H9 (cell line): ENCODE measurements at regions not wholly inside any gene's neighbourhood (a gene's known extent, or its start where the extent isn't known, plus 50 kb on each side); places are given as distances from the start of the nearest gene placed in this dataset.

ENCODE experiments used
- DNase-seq: peaks from one replicate; pipeline ENCODE4 v3.0.0-alpha.2; 2017
- H2AFZ ChIP-seq: one replicate; pipeline ENCODE4 v1.6.1; 2013; ENCODE audit warnings: mild to moderate bottlenecking, low read length, control low read depth, moderate library complexity
- H2AK5ac ChIP-seq: 2 replicates; pipeline ENCODE4 v1.6.1; 2013; ENCODE audit warnings: low read length, control low read depth, mixed read lengths; ENCODE audit not compliant: insufficient read length
- H2BK120ac ChIP-seq: one replicate; pipeline ENCODE4 v1.6.1; 2013; ENCODE audit warnings: low read depth, mild to moderate bottlenecking, low read length, control low read depth, inconsistent platforms; ENCODE audit not compliant: poor library complexity, severe bottlenecking
- H2BK12ac ChIP-seq: 2 replicates; pipeline ENCODE4 v1.6.1; 2013; ENCODE audit warnings: low read length, control low read depth, mixed read lengths, low read depth; ENCODE audit not compliant: insufficient read length
- H2BK15ac ChIP-seq: 2 replicates; pipeline ENCODE4 v1.6.1; 2013; ENCODE audit warnings: low read depth, low read length, control low read depth
- H2BK20ac ChIP-seq: one replicate; pipeline ENCODE4 v1.6.1; 2013; ENCODE audit warnings: low read depth, mild to moderate bottlenecking, low read length, control low read depth, inconsistent platforms; ENCODE audit not compliant: poor library complexity, severe bottlenecking
- H2BK5ac ChIP-seq: 2 replicates; pipeline ENCODE4 v1.6.1; 2013; ENCODE audit warnings: low read length, control low read depth, mixed read lengths; ENCODE audit not compliant: insufficient read length
- H3K14ac ChIP-seq: 2 replicates; pipeline ENCODE4 v1.6.1; 2013; ENCODE audit warnings: low read length, control low read depth; ENCODE audit not compliant: insufficient read depth
- H3K18ac ChIP-seq: 2 replicates; pipeline ENCODE4 v1.6.1; 2013; ENCODE audit warnings: low read depth, mild to moderate bottlenecking, mixed read lengths, low read length, control low read depth; ENCODE audit not compliant: insufficient read length
- H3K23ac ChIP-seq: 2 replicates; pipeline ENCODE4 v1.6.1; 2013; ENCODE audit warnings: low read length, control low read depth, mixed read lengths, low read depth; ENCODE audit not compliant: insufficient read length
- H3K23me2 ChIP-seq: 2 replicates; pipeline ENCODE4 v1.6.1; 2013; ENCODE audit warnings: low read depth, mild to moderate bottlenecking, mixed read lengths, low read length, control low read depth; ENCODE audit not compliant: insufficient read length, poor library complexity, severe bottlenecking
- H3K27ac ChIP-seq: 2 replicates; pipeline ENCODE4 v1.5.1; 2013; ENCODE audit warnings: low read length, control low read depth, mixed read lengths, low read depth; ENCODE audit not compliant: insufficient read length
- H3K27me3 ChIP-seq: 2 replicates; pipeline ENCODE4 v1.6.1; 2013; ENCODE audit warnings: low read length, control low read depth, inconsistent platforms; ENCODE audit not compliant: insufficient read depth
- H3K4ac ChIP-seq: 2 replicates; pipeline ENCODE4 v1.6.1; 2013; ENCODE audit warnings: low read depth, mild to moderate bottlenecking, control low read depth, inconsistent platforms, low read length, moderate library complexity
- H3K4me1 ChIP-seq: 2 replicates; pipeline ENCODE4 v1.6.1; 2013; ENCODE audit warnings: low read length, control low read depth, inconsistent platforms; ENCODE audit not compliant: insufficient read depth
- H3K4me2 ChIP-seq: 2 replicates; pipeline ENCODE4 v1.6.1; 2013; ENCODE audit warnings: low read length, control low read depth, mixed read lengths; ENCODE audit not compliant: insufficient read length, insufficient read depth
- H3K56ac ChIP-seq: 2 replicates; pipeline ENCODE4 v1.6.1; 2013; ENCODE audit warnings: low read depth, mild to moderate bottlenecking, mixed read lengths, low read length, control low read depth; ENCODE audit not compliant: insufficient read length
- H3K79me1 ChIP-seq: 2 replicates; pipeline ENCODE4 v1.6.1; 2013; ENCODE audit warnings: low read depth, mild to moderate bottlenecking, moderate library complexity, low read length, control low read depth, inconsistent platforms; ENCODE audit not compliant: insufficient read depth, poor library complexity, severe bottlenecking
- H3K79me2 ChIP-seq: 2 replicates; pipeline ENCODE4 v1.6.1; 2013; ENCODE audit warnings: low read length, control low read depth, inconsistent platforms; ENCODE audit not compliant: insufficient read depth
- H3K9ac ChIP-seq: 2 replicates; pipeline ENCODE4 v1.6.1; 2013; ENCODE audit warnings: low read length, control low read depth, mixed read lengths; ENCODE audit not compliant: insufficient read length; ENCODE audit errors: extremely low read depth
- H3K9me3 ChIP-seq: one replicate; pipeline ENCODE4 v1.6.1; 2013; ENCODE audit warnings: low read depth, low read length, inconsistent platforms; ENCODE audit not compliant: control insufficient read depth
- H3T11ph ChIP-seq: one replicate; pipeline ENCODE4 v1.6.1; 2013; ENCODE audit warnings: mild to moderate bottlenecking, low read length, control low read depth, inconsistent platforms
- H4K20me1 ChIP-seq: one replicate; pipeline ENCODE4 v1.6.1; 2013; ENCODE audit not compliant: control insufficient read depth, insufficient read length, insufficient read depth
- H4K5ac ChIP-seq: 2 replicates; pipeline ENCODE4 v1.6.1; 2013; ENCODE audit warnings: low read depth, mild to moderate bottlenecking, mixed read lengths, low read length, control low read depth; ENCODE audit not compliant: insufficient read length
- H4K8ac ChIP-seq: replicated peaks from 2 replicates; pipeline ENCODE4 v1.6.1; 2013; ENCODE audit warnings: low read length, control low read depth, mixed read lengths, low read depth; ENCODE audit not compliant: insufficient read length
- H4K91ac ChIP-seq: 2 replicates; pipeline ENCODE4 v1.6.1; 2013; ENCODE audit warnings: low read depth, mild to moderate bottlenecking, moderate library complexity, mixed read lengths, low read length, control low read depth; ENCODE audit not compliant: insufficient read length
- H3K27ac Mint-ChIP-seq, 3 experiments: 2 replicates in 2 of 3; 3 replicates in 1 of 3; pipeline ENCODE4 v1.8.0; 2020 to 2021; ENCODE audit warnings: mixed read lengths in 3 of 3, mild to moderate bottlenecking in 1 of 3, moderate library complexity in 1 of 3
- H3K27me3 Mint-ChIP-seq: 2 replicates; pipeline ENCODE4 v1.8.0; 2021; ENCODE audit warnings: low read depth, mild to moderate bottlenecking, moderate library complexity, mixed read lengths
- H3K36me3 Mint-ChIP-seq, 3 experiments: 2 replicates in 2 of 3; 3 replicates in 1 of 3; pipeline ENCODE4 v1.8.0; 2020 to 2021; ENCODE audit warnings: low read depth in 3 of 3, mixed read lengths in 3 of 3; ENCODE audit not compliant: insufficient read depth in 1 of 3
- H3K4me1 Mint-ChIP-seq, 2 experiments: 2 replicates each; pipeline ENCODE4 v1.8.0; 2020; ENCODE audit warnings: mixed read lengths in 2 of 2
- H3K4me3 Mint-ChIP-seq, 2 experiments: 2 replicates in 1 of 2; 3 replicates in 1 of 2; pipeline ENCODE4 v1.8.0; 2020 to 2021; ENCODE audit warnings: mild to moderate bottlenecking in 2 of 2, mixed read lengths in 2 of 2, moderate library complexity in 1 of 2
- H3K9me3 Mint-ChIP-seq, 2 experiments: 2 replicates in 1 of 2; 3 replicates in 1 of 2; pipeline ENCODE4 v1.8.0; 2020; ENCODE audit warnings: mild to moderate bottlenecking in 2 of 2, mixed read lengths in 2 of 2, moderate library complexity in 1 of 2
- WGBS: extraction: QIAGEN DNeasy Blood & Tissue Kit; methylation state at CpG from one replicate; pipeline ENCODE4 v1.1.7; 2013; ENCODE audit warnings: missing lambda C conversion rate, low lambda C conversion rate, mixed read lengths; ENCODE audit not compliant: insufficient read length; ENCODE audit errors: extremely low coverage; 5-methylcytosine and 5-hydroxymethylcytosine counted together
- TF ChIP-seq, protein P1 (sequence below): fragments of 200-600 bp; sonication (generic); conservative IDR thresholded peaks from 3 replicates; pipeline ENCODE4 v1.8.0; 2021; ENCODE audit warnings: antibody characterized with exemption, mild to moderate bottlenecking

DNA sequence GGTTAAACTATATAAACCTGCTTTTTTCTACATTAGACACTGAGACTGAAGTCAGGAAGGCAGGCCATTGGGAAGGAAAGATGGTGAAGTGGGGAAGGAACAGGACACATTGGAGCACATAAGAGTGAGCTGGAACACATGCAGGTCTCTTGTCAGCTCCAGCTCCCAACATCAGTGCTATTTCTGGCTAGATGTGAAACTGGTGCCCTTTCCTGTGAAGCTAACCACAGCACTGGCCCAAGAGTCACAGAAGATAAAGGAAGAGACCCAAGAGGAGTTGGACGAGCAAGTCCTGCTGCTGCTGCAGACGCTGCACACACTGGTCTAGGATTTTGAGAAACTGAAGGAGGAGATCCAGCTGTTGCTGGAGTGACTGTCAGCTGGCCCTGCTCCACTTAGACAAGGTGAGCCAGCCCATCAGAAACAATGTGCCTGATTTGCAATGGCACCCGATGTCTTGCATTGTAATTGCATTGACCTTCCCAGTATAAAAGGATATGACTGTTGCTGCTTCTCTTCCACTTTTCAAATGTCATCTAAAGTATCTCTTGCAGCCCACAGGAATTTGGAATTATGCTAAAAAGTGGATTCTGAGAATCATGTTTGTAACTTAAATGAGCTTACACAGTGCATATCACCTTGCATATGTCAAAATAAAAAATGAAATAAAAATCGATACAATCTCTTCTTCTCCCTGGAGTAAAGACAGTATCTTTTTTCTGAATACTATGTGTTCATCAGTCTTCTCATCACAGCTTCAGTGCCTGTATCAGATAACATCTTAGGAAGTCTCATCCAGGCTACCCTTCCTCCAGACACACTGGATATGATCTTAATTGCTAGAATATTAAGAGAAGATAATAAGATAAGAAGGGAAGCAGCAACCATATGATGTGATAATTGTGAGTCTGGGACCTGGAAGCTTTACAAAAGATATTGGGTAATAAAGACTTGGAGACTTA, 230.7 kb upstream of the SPRY2 start:
- Histone ChIP-seq H2AFZ (no peak overlapping the region), H3K56ac (no peak overlapping the region)

More for the DNA sequence above, 230.7 kb upstream of the SPRY2 start:
- no peaks in the 10 kb centered on the region for H3K9me3 ChIP-seq
- no peak overlapping the region for H2BK20ac ChIP-seq
- H4K20me1 ChIP-seq = no peaks in the 10 kb centered on the region
- H3K4me2 ChIP-seq = no peak overlapping the region
- no peak overlapping the region for H2BK15ac ChIP-seq
- no peaks in the 10 kb centered on the region for H3K79me1 ChIP-seq
- no peak overlapping the region for H2AK5ac ChIP-seq
- Mint-ChIP-seq H3K36me3 (no peaks in the 10 kb centered on the region), H3K4me3 (no peak overlapping the region), H3K4me1 (peaks cover 4 to 13% of the 10 kb centered on the region in 2 experiments), H3K9me3 (no peaks in the 10 kb centered on the region), H3K27ac (peak overlapping the region in 1 of 3 experiments; percentile 7; a peak in 1 of 7 replicates), H3K27me3 (no peaks in the 10 kb centered on the region)
- no CpG with 5 or more reads among the region's 4 CpGs for WGBS
- H3K27me3 ChIP-seq = no peaks in the 10 kb centered on the region
- no peak overlapping the region for H3K27ac ChIP-seq
- no peak for DNase-seq
- no peaks in the 10 kb centered on the region for H3K4me1 ChIP-seq
- no peak overlapping the region for H3K4ac ChIP-seq
- no peaks in the 10 kb centered on the region for H3K79me2 ChIP-seq
- H4K5ac ChIP-seq = no peak overlapping the region
- H3K14ac ChIP-seq = no peak overlapping the region
- no peak overlapping the region for H2BK12ac ChIP-seq
- no peak overlapping the region for H2BK5ac ChIP-seq
- no peak overlapping the region for H3T11ph ChIP-seq
- H4K8ac ChIP-seq = no peak overlapping the region
- no peak overlapping the region for H4K91ac ChIP-seq
- no peaks in the 10 kb centered on the region for H3K23me2 ChIP-seq
- H3K18ac ChIP-seq = no peak overlapping the region
- no peak overlapping the region for H2BK120ac ChIP-seq
- H3K23ac ChIP-seq = no peak overlapping the region
- H3K9ac ChIP-seq = no peak overlapping the region
- TF ChIP-seq, protein P1, sequence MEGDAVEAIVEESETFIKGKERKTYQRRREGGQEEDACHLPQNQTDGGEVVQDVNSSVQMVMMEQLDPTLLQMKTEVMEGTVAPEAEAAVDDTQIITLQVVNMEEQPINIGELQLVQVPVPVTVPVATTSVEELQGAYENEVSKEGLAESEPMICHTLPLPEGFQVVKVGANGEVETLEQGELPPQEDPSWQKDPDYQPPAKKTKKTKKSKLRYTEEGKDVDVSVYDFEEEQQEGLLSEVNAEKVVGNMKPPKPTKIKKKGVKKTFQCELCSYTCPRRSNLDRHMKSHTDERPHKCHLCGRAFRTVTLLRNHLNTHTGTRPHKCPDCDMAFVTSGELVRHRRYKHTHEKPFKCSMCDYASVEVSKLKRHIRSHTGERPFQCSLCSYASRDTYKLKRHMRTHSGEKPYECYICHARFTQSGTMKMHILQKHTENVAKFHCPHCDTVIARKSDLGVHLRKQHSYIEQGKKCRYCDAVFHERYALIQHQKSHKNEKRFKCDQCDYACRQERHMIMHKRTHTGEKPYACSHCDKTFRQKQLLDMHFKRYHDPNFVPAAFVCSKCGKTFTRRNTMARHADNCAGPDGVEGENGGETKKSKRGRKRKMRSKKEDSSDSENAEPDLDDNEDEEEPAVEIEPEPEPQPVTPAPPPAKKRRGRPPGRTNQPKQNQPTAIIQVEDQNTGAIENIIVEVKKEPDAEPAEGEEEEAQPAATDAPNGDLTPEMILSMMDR = no peak
